ENCODE measurements at regions not wholly inside any gene's neighbourhood (a gene's known extent, or its start where the extent isn't known, plus 50 kb on each side); places are given as distances from the start of the nearest gene placed in this dataset.

DNA sequence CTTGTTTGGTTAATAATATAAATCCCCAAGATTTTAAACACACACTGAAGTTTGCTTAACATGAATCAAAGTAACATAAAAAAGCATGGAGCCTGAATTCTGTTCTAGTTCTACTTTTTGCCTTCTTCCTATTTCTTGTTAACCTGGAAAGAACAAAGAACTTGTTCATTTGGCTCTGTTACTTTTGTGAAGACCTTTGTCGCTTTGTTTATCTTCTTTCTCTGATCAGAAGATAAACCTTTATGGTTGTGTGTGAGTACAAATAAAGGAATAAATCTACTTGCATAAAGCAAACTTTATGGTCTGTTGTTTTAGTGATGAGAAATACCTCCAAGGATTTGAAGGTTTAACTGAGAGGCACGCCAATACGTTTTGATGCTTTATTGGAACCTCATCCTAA is 210.1 kb upstream of the SATB1 start:
- Histone ChIP-seq H3K36me3 (ENCODE audit: control insufficient read depth in 2 of 2, insufficient read depth in 1 of 2, low read length in 2 of 2) (no peaks in the 10 kb centered on the region), H3K27ac (ENCODE audit: extremely low read depth, low read depth, low read length) (no peak overlapping the region), H3K4me1 (ENCODE audit: control insufficient read depth, insufficient read depth, low read length) (no peaks in the 10 kb centered on the region), H3K4me3 (ENCODE audit: low read depth, low read length) (no peak overlapping the region), H3K9me3 (ENCODE audit: control insufficient read depth, insufficient read depth, low read depth, low read length) (no peaks in the 10 kb centered on the region)
- no peak for TF ChIP-seq ZNF548 (tag by site-specific recombination; IDR thresholded peaks at IDR 0.05)
- no peak for TF ChIP-seq ZNF274 (IDR thresholded peaks at IDR 0.05; ENCODE audit: low read length)
- TF ChIP-seq ZNF274 (tag by site-specific recombination; IDR thresholded peaks at IDR 0.05; ENCODE audit: borderline replicate concordance) = no peak
- no peak for TF ChIP-seq YY1 (tag by site-specific recombination; IDR thresholded peaks at IDR 0.05)
- TF ChIP-seq ZIC2 (tag by site-specific recombination; IDR thresholded peaks at IDR 0.05) = no peak
- TF ChIP-seq ZFHX2 (tag by site-specific recombination; conservative IDR thresholded peaks at IDR 0.05) = no peak
- TF ChIP-seq ZNF155 (tag by site-specific recombination; IDR thresholded peaks at IDR 0.05) = no peak
- no peak for TF ChIP-seq ZNF394 (tag by site-specific recombination; IDR thresholded peaks at IDR 0.05; ENCODE audit: borderline replicate concordance)
- TF ChIP-seq, protein P1, sequence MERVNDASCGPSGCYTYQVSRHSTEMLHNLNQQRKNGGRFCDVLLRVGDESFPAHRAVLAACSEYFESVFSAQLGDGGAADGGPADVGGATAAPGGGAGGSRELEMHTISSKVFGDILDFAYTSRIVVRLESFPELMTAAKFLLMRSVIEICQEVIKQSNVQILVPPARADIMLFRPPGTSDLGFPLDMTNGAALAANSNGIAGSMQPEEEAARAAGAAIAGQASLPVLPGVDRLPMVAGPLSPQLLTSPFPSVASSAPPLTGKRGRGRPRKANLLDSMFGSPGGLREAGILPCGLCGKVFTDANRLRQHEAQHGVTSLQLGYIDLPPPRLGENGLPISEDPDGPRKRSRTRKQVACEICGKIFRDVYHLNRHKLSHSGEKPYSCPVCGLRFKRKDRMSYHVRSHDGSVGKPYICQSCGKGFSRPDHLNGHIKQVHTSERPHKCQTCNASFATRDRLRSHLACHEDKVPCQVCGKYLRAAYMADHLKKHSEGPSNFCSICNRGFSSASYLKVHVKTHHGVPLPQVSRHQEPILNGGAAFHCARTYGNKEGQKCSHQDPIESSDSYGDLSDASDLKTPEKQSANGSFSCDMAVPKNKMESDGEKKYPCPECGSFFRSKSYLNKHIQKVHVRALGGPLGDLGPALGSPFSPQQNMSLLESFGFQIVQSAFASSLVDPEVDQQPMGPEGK (tag by site-specific recombination; IDR thresholded peaks at IDR 0.05) = no peak
- no peak for TF ChIP-seq ZNF214 (tag by site-specific recombination; IDR thresholded peaks at IDR 0.05; ENCODE audit: borderline replicate concordance)
- no peak for TF ChIP-seq ZNF623 (tag by site-specific recombination; IDR thresholded peaks at IDR 0.05)
- TF ChIP-seq ZBTB1 (tag by site-specific recombination; IDR thresholded peaks at IDR 0.05) = no peak
- TF ChIP-seq ZNF473 (tag by site-specific recombination; IDR thresholded peaks at IDR 0.05) = no peak
- TF ChIP-seq ZNF157 (tag by site-specific recombination; IDR thresholded peaks at IDR 0.05) = no peak
- TF ChIP-seq, protein P2, sequence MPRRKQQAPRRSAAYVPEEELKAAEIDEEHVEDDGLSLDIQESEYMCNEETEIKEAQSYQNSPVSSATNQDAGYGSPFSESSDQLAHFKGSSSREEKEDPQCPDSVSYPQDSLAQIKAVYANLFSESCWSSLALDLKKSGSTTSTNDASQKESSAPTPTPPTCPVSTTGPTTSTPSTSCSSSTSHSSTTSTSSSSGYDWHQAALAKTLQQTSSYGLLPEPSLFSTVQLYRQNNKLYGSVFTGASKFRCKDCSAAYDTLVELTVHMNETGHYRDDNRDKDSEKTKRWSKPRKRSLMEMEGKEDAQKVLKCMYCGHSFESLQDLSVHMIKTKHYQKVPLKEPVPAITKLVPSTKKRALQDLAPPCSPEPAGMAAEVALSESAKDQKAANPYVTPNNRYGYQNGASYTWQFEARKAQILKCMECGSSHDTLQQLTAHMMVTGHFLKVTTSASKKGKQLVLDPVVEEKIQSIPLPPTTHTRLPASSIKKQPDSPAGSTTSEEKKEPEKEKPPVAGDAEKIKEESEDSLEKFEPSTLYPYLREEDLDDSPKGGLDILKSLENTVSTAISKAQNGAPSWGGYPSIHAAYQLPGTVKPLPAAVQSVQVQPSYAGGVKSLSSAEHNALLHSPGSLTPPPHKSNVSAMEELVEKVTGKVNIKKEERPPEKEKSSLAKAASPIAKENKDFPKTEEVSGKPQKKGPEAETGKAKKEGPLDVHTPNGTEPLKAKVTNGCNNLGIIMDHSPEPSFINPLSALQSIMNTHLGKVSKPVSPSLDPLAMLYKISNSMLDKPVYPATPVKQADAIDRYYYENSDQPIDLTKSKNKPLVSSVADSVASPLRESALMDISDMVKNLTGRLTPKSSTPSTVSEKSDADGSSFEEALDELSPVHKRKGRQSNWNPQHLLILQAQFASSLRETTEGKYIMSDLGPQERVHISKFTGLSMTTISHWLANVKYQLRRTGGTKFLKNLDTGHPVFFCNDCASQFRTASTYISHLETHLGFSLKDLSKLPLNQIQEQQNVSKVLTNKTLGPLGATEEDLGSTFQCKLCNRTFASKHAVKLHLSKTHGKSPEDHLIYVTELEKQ (tag by site-specific recombination; IDR thresholded peaks at IDR 0.05; ENCODE audit: borderline replicate concordance) = no peak
- TF ChIP-seq, protein P3, sequence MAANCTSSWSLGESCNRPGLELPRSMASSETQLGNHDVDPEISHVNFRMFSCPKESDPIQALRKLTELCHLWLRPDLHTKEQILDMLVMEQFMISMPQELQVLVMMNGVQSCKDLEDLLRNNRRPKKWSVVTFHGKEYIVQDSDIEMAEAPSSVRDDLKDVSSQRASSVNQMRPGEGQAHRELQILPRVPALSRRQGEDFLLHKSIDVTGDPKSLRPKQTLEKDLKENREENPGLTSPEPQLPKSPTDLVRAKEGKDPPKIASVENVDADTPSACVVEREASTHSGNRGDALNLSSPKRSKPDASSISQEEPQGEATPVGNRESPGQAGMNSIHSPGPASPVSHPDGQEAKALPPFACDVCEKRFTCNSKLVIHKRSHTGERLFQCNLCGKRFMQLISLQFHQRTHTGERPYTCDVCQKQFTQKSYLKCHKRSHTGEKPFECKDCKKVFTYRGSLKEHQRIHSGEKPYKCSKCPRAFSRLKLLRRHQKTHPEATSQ (tag by site-specific recombination; IDR thresholded peaks at IDR 0.05) = no peak
- ChIA-PET CTCF (no interaction called here), POLR2A (no interaction called here)

DNA sequence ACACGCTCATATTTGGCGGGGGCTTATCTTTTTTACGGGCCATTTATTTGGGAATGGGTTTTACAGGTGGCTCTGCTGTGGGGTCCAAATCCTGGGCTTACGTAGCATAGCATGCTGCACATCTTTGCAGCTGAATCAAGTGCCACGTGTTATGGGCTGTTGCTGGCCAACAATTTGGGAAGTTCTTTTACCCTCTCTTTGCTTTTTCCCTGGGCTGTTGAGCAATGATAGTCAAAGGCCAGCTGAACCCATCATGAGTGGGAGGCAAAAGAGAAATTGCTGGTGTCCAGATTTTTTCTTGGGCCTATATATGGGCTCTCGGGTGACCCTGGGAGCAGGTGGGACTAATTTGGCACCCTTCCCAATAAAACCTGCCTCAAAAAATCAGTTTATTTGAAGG is 209.3 kb upstream of the SATB1 start:
- ChIA-PET CTCF (interaction anchor here (0.8 kb wide), 1 partner anchor 14 kb away, joined by 3 read pairs; no protein-coding TSS in a partner anchor), POLR2A (no interaction called here)
- no peaks in the 10 kb centered on the region for H3K36me3 ChIP-seq (ENCODE audit: control insufficient read depth in 2 of 2, insufficient read depth in 1 of 2, low read length in 2 of 2)
- H3K9me3 ChIP-seq (ENCODE audit: control insufficient read depth, insufficient read depth, low read depth, low read length) = no peaks in the 10 kb centered on the region
- H3K27ac ChIP-seq (ENCODE audit: extremely low read depth, low read depth, low read length) = no peak overlapping the region
- H3K4me1 ChIP-seq (ENCODE audit: control insufficient read depth, insufficient read depth, low read length) = no peaks in the 10 kb centered on the region
- no peak overlapping the region for H3K4me3 ChIP-seq (ENCODE audit: low read depth, low read length)
- TF ChIP-seq ZNF792 (tag by site-specific recombination; IDR thresholded peaks at IDR 0.05) (no peak), OSR2 (tag by site-specific recombination; IDR thresholded peaks at IDR 0.05) (no peak), ZNF621 (tag by site-specific recombination; IDR thresholded peaks at IDR 0.05) (no peak), ZNF175 (tag by site-specific recombination; IDR thresholded peaks at IDR 0.05) (no peak), RBAK (tag by site-specific recombination; IDR thresholded peaks at IDR 0.05) (no peak)
- TF ChIP-seq, protein P4, sequence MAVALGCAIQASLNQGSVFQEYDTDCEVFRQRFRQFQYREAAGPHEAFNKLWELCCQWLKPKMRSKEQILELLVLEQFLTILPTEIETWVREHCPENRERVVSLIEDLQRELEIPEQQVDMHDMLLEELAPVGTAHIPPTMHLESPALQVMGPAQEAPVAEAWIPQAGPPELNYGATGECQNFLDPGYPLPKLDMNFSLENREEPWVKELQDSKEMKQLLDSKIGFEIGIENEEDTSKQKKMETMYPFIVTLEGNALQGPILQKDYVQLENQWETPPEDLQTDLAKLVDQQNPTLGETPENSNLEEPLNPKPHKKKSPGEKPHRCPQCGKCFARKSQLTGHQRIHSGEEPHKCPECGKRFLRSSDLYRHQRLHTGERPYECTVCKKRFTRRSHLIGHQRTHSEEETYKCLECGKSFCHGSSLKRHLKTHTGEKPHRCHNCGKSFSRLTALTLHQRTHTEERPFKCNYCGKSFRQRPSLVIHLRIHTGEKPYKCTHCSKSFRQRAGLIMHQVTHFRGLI (tag by site-specific recombination; IDR thresholded peaks at IDR 0.05) = no peak
- TF ChIP-seq, protein P5, sequence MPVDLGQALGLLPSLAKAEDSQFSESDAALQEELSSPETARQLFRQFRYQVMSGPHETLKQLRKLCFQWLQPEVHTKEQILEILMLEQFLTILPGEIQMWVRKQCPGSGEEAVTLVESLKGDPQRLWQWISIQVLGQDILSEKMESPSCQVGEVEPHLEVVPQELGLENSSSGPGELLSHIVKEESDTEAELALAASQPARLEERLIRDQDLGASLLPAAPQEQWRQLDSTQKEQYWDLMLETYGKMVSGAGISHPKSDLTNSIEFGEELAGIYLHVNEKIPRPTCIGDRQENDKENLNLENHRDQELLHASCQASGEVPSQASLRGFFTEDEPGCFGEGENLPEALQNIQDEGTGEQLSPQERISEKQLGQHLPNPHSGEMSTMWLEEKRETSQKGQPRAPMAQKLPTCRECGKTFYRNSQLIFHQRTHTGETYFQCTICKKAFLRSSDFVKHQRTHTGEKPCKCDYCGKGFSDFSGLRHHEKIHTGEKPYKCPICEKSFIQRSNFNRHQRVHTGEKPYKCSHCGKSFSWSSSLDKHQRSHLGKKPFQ (tag by site-specific recombination; IDR thresholded peaks at IDR 0.05) = no peak
- TF ChIP-seq, protein P6, sequence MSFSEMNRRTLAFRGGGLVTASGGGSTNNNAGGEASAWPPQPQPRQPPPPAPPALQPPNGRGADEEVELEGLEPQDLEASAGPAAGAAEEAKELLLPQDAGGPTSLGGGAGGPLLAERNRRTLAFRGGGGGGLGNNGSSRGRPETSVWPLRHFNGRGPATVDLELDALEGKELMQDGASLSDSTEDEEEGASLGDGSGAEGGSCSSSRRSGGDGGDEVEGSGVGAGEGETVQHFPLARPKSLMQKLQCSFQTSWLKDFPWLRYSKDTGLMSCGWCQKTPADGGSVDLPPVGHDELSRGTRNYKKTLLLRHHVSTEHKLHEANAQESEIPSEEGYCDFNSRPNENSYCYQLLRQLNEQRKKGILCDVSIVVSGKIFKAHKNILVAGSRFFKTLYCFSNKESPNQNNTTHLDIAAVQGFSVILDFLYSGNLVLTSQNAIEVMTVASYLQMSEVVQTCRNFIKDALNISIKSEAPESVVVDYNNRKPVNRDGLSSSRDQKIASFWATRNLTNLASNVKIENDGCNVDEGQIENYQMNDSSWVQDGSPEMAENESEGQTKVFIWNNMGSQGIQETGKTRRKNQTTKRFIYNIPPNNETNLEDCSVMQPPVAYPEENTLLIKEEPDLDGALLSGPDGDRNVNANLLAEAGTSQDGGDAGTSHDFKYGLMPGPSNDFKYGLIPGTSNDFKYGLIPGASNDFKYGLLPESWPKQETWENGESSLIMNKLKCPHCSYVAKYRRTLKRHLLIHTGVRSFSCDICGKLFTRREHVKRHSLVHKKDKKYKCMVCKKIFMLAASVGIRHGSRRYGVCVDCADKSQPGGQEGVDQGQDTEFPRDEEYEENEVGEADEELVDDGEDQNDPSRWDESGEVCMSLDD (tag by site-specific recombination; IDR thresholded peaks at IDR 0.05) = no peak

Measured in HEK293 (cell line).